Spleen (tissue), 7 donors: ENCODE measurements at regions not wholly inside any gene's neighbourhood (a gene's known extent, or its start where the extent isn't known, plus 50 kb on each side); places are given as distances from the start of the nearest gene placed in this dataset.

Experiments
- POLR2A ChIP-seq, 3 donors: fragments of 450-650 bp; IDR thresholded peaks; one replicate each; pipeline ENCODE4 v1.5.1; 2017; ENCODE audit warnings: antibody characterized with exemption in 3 of 3, mild to moderate bottlenecking in 1 of 3
- POLR2AphosphoS5 ChIP-seq, 3 donors: sonication (generic); formaldehyde crosslinking; IDR thresholded peaks; one replicate each; pipeline ENCODE4 v1.5.1; 2017; ENCODE audit warnings: antibody characterized with exemption in 3 of 3
- TF ChIP-seq, protein P1 (sequence below), 11 experiments: fragments of 200-600 bp in 7 of 11; fragments of 450-650 bp in 4 of 11; sonication (generic) in 4 of 11; IDR thresholded peaks in 8 of 11; conservative IDR thresholded peaks in 3 of 11; 1 replicate in 7 of 11; 2 replicates in 4 of 11; pipeline versions ENCODE4 v1.4.0 to v1.8.0; 2016 to 2021; ENCODE audit warnings: antibody characterized with exemption in 11 of 11, inconsistent platforms in 4 of 11, mild to moderate bottlenecking in 1 of 11
- donor health status: DM: no; HTN: no; CAD: no; lungs with moderate emphysema.
- donor health status: DM: no; HTN: no; CAD: no.
- donor health status: DM: no; HTN: no; CAD: no.

DNA sequence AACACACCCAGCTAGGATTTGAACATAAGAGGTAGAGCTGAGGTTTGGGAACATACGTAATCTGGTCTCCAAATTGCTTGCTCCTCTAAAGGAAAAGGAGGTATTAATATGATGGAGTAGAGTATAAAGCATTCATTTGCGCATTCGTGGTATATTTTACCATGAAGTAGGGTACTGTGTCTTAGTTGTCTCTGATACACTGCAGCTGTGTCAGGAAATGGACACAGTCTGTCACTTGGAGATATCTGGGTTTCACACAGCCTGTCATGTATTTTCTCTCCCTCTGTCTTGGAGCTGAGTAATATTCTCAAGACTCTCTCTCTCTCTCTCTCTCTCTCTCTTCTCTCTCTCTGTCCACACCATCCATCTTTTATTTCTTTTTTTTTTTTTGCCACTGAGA, 274.8 kb upstream of the UGT8 start:
- TF ChIP-seq, protein P1, sequence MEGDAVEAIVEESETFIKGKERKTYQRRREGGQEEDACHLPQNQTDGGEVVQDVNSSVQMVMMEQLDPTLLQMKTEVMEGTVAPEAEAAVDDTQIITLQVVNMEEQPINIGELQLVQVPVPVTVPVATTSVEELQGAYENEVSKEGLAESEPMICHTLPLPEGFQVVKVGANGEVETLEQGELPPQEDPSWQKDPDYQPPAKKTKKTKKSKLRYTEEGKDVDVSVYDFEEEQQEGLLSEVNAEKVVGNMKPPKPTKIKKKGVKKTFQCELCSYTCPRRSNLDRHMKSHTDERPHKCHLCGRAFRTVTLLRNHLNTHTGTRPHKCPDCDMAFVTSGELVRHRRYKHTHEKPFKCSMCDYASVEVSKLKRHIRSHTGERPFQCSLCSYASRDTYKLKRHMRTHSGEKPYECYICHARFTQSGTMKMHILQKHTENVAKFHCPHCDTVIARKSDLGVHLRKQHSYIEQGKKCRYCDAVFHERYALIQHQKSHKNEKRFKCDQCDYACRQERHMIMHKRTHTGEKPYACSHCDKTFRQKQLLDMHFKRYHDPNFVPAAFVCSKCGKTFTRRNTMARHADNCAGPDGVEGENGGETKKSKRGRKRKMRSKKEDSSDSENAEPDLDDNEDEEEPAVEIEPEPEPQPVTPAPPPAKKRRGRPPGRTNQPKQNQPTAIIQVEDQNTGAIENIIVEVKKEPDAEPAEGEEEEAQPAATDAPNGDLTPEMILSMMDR (IDR thresholded peaks at IDR 0.05 in 8 of 11, conservative IDR thresholded peaks at IDR 0.05 in 3 of 11): no peak
- TF ChIP-seq POLR2A (IDR thresholded peaks at IDR 0.05) (no peak), POLR2AphosphoS5 (IDR thresholded peaks at IDR 0.05) (no peak)
